B cell (primary cell): ENCODE measurements at regions not wholly inside any gene's neighbourhood (a gene's known extent, or its start where the extent isn't known, plus 50 kb on each side); places are given as distances from the start of the nearest gene placed in this dataset.

Source experiments
- CTCF ChIP-seq: fragments of 200-600 bp; IDR thresholded peaks from one replicate; pipeline ENCODE4 v1.8.0; 2022; ENCODE audit warnings: antibody characterized with exemption, mild to moderate bottlenecking
- EZH2 ChIP-seq: IDR thresholded peaks from 2 replicates; pipeline ENCODE4 v1.6.1; 2012; ENCODE audit warnings: borderline replicate concordance, low read depth, mild to moderate bottlenecking, moderate library complexity, low read length; ENCODE audit not compliant: insufficient read depth, poor library complexity, severe bottlenecking

DNA sequence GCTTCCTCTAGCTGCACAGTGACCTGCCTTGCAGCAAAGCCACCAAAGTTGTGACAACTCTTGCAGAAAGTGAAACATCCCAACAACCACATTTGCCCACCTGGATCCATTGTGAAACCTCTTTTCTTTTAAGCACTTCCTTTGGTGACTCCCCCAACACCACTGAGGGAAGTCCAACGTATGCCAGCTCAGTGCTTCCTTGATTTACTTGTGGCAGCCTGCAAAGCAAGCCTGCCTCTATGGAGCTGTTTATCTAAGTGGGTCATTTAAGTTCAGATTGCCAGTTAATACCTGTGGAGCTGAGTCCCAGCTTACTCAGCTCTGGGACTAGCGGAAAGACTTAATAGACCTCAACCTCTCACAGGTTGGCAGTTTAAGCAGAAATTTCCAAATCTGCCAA lies 230.8 kb upstream of the GHITM start:
- TF ChIP-seq CTCF (no peak), EZH2 (no peak)
